HFF-Myc (cell line): ENCODE measurements at regions not wholly inside any gene's neighbourhood (a gene's known extent, or its start where the extent isn't known, plus 50 kb on each side); places are given as distances from the start of the nearest gene placed in this dataset.

Experiments
- DNase-seq: peaks from one replicate; pipeline ENCODE4 v3.0.0-alpha.2; 2011; ENCODE audit warnings: low read depth; ENCODE audit errors: extremely low read depth
- H3K4me3 ChIP-seq: replicated peaks from 2 replicates; pipeline ENCODE4 v1.5.1; 2011; ENCODE audit warnings: low read depth, mild to moderate bottlenecking, control low read depth, low read length
- TF ChIP-seq, protein P1 (sequence below): IDR thresholded peaks from 2 replicates; pipeline ENCODE4 v1.5.1; 2012; ENCODE audit warnings: mild to moderate bottlenecking, low read depth, low read length, control low read depth; ENCODE audit errors: missing control alignments

DNA sequence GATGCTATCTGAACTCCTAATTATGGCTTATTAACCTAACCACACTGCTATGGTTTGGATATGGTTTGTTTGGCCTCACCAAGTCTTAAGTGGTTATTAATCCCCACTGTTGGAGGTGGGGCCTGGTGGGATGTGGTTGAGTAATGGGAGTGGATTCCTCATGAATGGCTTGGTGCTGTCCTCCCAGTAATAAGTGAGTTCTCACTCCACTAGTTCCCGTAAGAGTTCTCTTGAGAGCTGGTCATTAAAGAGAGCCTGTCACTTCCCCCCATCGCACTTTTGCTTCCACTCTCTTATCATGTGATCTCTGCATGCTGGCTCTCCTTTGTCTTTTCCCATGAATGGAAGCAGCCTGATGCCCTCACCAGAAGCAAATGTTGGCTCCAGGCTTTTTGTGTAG is 328.8 kb downstream of the PLA2G4A start:
- H3K4me3 ChIP-seq = no peak overlapping the region

DNA sequence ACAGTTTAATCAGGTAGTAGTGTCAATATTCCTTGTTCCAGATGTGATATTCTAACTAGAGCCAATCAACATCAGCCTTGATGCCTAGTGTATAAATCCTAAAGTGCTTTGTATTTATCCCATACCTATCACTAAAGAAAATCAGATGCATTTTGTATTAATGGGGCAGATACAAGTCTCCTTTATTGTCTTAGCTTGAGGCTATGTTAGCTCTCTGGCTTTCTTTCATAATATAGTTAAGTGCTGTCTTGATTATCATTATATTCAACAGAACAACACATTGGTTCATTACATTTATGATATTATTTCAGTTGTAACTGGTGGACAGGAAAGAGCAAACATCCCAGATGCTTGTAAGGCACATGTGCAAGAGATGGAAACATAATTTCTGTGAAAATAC is 338.8 kb downstream of the PLA2G4A start:
- TF ChIP-seq, protein P1, sequence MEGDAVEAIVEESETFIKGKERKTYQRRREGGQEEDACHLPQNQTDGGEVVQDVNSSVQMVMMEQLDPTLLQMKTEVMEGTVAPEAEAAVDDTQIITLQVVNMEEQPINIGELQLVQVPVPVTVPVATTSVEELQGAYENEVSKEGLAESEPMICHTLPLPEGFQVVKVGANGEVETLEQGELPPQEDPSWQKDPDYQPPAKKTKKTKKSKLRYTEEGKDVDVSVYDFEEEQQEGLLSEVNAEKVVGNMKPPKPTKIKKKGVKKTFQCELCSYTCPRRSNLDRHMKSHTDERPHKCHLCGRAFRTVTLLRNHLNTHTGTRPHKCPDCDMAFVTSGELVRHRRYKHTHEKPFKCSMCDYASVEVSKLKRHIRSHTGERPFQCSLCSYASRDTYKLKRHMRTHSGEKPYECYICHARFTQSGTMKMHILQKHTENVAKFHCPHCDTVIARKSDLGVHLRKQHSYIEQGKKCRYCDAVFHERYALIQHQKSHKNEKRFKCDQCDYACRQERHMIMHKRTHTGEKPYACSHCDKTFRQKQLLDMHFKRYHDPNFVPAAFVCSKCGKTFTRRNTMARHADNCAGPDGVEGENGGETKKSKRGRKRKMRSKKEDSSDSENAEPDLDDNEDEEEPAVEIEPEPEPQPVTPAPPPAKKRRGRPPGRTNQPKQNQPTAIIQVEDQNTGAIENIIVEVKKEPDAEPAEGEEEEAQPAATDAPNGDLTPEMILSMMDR = no peak
- no peak for DNase-seq
- H3K4me3 ChIP-seq = no peak overlapping the region

More for the DNA sequence above, 328.8 kb downstream of the PLA2G4A start:
- TF ChIP-seq, protein P1 = no peak
- DNase-seq = no peak

DNA sequence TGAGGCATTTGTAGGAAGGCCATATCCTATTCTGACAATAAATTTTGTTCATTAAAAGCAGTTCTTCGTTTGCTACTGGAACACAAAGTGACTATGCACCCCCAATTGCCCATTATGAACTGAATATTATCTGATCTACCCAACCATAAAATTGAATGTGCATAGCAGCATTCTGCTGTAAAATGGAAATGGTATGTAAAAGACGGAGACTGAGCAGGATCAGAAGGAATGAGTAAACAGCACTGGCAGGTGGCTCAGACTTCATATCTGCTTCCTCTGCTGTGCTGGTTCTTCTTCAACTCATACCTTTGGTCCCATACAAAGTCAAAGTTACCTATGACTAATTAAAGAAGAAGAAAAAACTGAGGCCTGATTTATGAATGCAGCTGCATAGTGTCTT is 339.5 kb downstream of the PLA2G4A start:
- TF ChIP-seq, protein P1 = no peak
- DNase-seq = no peak
- H3K4me3 ChIP-seq = no peak overlapping the region

DNA sequence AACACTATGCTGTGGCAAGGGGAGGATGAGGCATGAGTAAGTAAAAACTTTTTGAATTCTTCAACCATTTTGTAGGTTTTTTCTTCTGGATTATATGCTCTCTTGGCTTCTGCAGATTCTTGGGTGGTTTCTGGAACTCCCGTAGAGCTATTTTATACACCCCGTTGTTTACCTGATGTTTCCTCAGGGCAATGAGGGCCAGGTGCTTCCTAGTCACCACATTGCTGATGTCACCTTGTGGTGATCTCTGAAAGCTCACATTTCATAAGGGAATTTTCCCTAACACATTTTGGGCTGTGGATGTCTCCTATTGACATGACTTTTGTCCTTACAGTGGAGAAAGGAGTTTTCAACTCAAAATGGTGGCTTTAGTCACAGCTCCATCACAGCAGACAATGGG is 356.6 kb downstream of the PLA2G4A start:
- DNase-seq = no peak
- no peak overlapping the region for H3K4me3 ChIP-seq

DNA sequence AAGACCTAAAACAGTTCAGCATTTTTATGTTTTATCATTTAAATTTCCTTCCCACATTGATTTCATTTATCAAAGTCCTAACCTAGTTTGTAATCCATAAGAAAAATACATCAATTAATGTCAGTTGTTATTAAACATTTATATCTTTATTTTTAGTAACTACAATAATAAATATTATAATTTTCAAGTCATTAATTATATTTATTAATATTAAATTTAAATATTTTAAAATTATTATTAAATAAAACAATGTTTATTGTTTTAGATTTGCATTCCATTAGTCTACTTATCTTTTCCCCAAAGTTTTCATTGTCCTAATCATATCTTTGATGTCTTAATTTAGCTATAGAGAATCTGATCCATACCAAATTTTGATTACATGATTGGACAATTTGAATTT is 368.9 kb downstream of the PLA2G4A start:
- no peak for DNase-seq
- no peak overlapping the region for H3K4me3 ChIP-seq
- TF ChIP-seq, protein P1 = no peak

More for the DNA sequence above, 356.6 kb downstream of the PLA2G4A start:
- TF ChIP-seq, protein P1 = no peak

DNA sequence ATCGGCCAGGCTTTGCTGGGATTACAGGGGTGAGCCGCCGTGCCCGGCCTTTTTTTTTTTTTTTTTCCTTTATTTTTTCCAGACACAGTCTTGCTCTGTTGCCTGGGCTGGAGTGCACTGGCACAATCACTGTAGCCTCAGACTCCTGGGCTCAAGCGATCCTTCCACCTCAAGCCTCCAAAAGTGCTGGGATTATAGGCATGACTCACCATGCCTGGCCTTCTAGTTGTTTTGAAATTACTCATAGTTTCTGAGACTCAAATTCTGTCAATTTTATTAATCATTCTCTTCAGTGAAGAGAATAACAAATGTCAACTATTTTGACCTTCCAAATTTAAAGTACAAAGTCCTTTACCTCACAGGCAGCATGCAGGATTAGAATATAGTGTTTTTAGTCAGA is 374.5 kb downstream of the PLA2G4A start:
- DNase-seq = no peak
- TF ChIP-seq, protein P1 = no peak

DNA sequence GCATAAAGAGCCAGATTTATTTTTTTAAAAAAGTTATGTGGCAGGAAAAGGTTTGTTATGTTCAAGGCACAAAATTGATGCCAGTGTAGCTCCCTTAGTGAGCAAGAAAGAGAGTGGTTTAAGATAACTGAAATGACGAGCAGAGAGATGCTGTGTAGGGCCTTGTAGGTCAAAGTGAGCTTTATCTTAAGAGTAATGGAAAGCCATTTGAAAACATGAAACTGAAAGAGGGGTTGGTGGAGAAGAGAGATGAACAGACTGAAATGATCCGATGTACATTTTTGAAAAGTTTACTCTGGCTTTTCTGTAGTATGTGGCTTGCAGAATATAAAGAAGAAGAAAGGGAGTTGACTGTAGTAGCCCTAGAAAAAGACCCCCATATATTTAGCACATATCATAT is 383.6 kb downstream of the PLA2G4A start:
- TF ChIP-seq, protein P1 = no peak
- H3K4me3 ChIP-seq = no peak overlapping the region
- no peak for DNase-seq

More for the DNA sequence above, 374.5 kb downstream of the PLA2G4A start:
- H3K4me3 ChIP-seq = no peak overlapping the region
